Smooth muscle cell (in vitro differentiated cells): ENCODE measurements at regions not wholly inside any gene's neighbourhood (a gene's known extent, or its start where the extent isn't known, plus 50 kb on each side); places are given as distances from the start of the nearest gene placed in this dataset.
"Not testable (repeated sequence)": the region's sequence is repeated elsewhere in the genome, so short reads cannot be mapped to it uniquely, and the experiment has no call there.

Experiments used
- DNase-seq: peaks from one replicate; lab custom pipeline; 2025; ENCODE audit not compliant: unreplicated experiment; lab: John Stamatoyannopoulos, UW
- H2AFZ ChIP-seq: fragments of 200-600 bp; sonication (generic); 2 replicates; pipeline ENCODE4 v1.6.0; 2016; ENCODE audit warnings: antibody characterized with exemption, low read depth, mild to moderate bottlenecking
- H3F3A ChIP-seq: fragments of 200-600 bp; sonication (generic); 2 replicates; pipeline ENCODE4 v1.6.0; 2017; ENCODE audit warnings: antibody characterized with exemption, low read depth
- H3K27ac ChIP-seq: fragments of 200-600 bp; sonication (generic); 2 replicates; pipeline ENCODE4 v1.5.1; 2016; ENCODE audit warnings: low read depth, mild to moderate bottlenecking
- H3K27me3 ChIP-seq: fragments of 200-600 bp; sonication (generic); 2 replicates; pipeline ENCODE4 v1.6.1; 2016; ENCODE audit warnings: low read depth, mild to moderate bottlenecking
- H3K36me3 ChIP-seq: fragments of 200-600 bp; sonication (generic); 2 replicates; pipeline ENCODE4 v1.5.1; 2016; ENCODE audit warnings: low read depth
- H3K4me1 ChIP-seq: fragments of 200-600 bp; sonication (generic); 2 replicates; pipeline ENCODE4 v1.5.1; 2016; ENCODE audit warnings: low read depth
- H3K4me2 ChIP-seq: fragments of 200-600 bp; sonication (generic); 2 replicates; pipeline ENCODE4 v1.6.0; 2016; ENCODE audit warnings: mild to moderate bottlenecking
- H3K4me3 ChIP-seq: fragments of 200-600 bp; sonication (generic); 2 replicates; pipeline ENCODE4 v1.5.1; 2016; ENCODE audit warnings: mild to moderate bottlenecking
- H3K79me2 ChIP-seq: fragments of 200-600 bp; sonication (generic); 2 replicates; pipeline ENCODE4 v1.6.0; 2016; ENCODE audit warnings: low read depth, mild to moderate bottlenecking
- H3K9ac ChIP-seq: fragments of 200-600 bp; sonication (generic); 2 replicates; pipeline ENCODE4 v1.6.0; 2016; ENCODE audit warnings: low read depth
- H3K9me3 ChIP-seq: fragments of 200-600 bp; sonication (generic); replicated peaks from 2 replicates; pipeline ENCODE4 v1.5.1; 2016; ENCODE audit warnings: low read depth
- H4K20me1 ChIP-seq: fragments of 200-600 bp; sonication (generic); 2 replicates; pipeline ENCODE4 v1.6.0; 2016; ENCODE audit warnings: low read depth
- WGBS: methylation state at CpG from one replicate; pipeline ENCODE4 v1.1.7; 2016; ENCODE audit warnings: low lambda C conversion rate; 5-methylcytosine and 5-hydroxymethylcytosine counted together
- TF ChIP-seq, protein P1 (sequence below): fragments of 200-600 bp; sonication (generic); IDR thresholded peaks from 2 replicates; pipeline ENCODE4 v1.5.1; 2017; ENCODE audit warnings: borderline replicate concordance, mild to moderate bottlenecking, antibody characterized with exemption; ENCODE audit not compliant: insufficient read depth, poor library complexity, severe bottlenecking

DNA sequence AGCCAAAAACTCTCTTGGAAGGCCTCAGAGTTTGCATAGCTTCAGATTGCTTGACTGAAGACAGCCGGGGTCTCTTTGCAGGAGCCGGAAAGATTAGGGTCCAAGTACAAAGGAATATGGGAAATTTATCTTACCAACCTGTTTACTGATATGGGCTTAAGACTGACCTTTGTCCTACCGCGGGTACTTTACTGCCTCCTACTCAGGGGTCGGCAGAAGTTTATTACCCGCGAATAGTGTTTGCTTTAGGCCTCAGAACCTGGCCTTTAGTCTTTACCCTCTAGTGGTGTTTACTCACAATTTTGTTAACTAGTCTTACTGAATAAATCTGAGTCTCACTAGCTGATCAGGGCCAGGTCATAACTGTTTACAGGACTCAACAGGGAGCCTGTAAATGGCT lies 765.4 kb upstream of the SPRY2 start:
- Histone ChIP-seq H2AFZ (no peak overlapping the region), H3K36me3 (no peaks in the 10 kb centered on the region), H3K9ac (no peak overlapping the region), H3K27ac (no peak overlapping the region), H3K4me2 (no peak overlapping the region), H3K9me3 (no peaks in the 10 kb centered on the region), H3K4me3 (no peak overlapping the region), H3K27me3 (no peaks in the 10 kb centered on the region), H3K79me2 (no peaks in the 10 kb centered on the region), H3F3A (no peaks in the 10 kb centered on the region), H3K4me1 (no peaks in the 10 kb centered on the region), H4K20me1 (no peaks in the 10 kb centered on the region)
- WGBS: 84% methylated on average over 7 of the region's 7 CpGs
- DNase-seq: no peak
- TF ChIP-seq, protein P1, sequence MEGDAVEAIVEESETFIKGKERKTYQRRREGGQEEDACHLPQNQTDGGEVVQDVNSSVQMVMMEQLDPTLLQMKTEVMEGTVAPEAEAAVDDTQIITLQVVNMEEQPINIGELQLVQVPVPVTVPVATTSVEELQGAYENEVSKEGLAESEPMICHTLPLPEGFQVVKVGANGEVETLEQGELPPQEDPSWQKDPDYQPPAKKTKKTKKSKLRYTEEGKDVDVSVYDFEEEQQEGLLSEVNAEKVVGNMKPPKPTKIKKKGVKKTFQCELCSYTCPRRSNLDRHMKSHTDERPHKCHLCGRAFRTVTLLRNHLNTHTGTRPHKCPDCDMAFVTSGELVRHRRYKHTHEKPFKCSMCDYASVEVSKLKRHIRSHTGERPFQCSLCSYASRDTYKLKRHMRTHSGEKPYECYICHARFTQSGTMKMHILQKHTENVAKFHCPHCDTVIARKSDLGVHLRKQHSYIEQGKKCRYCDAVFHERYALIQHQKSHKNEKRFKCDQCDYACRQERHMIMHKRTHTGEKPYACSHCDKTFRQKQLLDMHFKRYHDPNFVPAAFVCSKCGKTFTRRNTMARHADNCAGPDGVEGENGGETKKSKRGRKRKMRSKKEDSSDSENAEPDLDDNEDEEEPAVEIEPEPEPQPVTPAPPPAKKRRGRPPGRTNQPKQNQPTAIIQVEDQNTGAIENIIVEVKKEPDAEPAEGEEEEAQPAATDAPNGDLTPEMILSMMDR: no peak

GRCh38 chr13:81104035-81104715 lies 763.2 kb upstream of the SPRY2 start:
- Histone ChIP-seq H3K36me3 (no peaks in the 10 kb centered on the region), H3K4me1 (no peaks in the 10 kb centered on the region), H3K4me2 (no peak overlapping the region), H3K4me3 (no peak overlapping the region), H3F3A (no peaks in the 10 kb centered on the region), H3K27ac (no peak overlapping the region), H3K27me3 (no peaks in the 10 kb centered on the region), H3K79me2 (no peaks in the 10 kb centered on the region), H4K20me1 (no peaks in the 10 kb centered on the region), H3K9ac (no peak overlapping the region), H2AFZ (no peak overlapping the region), H3K9me3 (no peaks in the 10 kb centered on the region)
- TF ChIP-seq, protein P1: no peak
- no peak for DNase-seq
- WGBS: 90% methylated on average over 1 of the region's 1 CpG

- H3F3A ChIP-seq, DNase-seq, H3K36me3 ChIP-seq, H3K4me1 ChIP-seq, H3K27me3 ChIP-seq, H3K79me2 ChIP-seq, H3K9ac ChIP-seq, H2AFZ ChIP-seq, H3K9me3 ChIP-seq, H4K20me1 ChIP-seq, H3K4me3 ChIP-seq, H3K27ac ChIP-seq, H3K4me2 ChIP-seq: not testable (repeated sequence)
- WGBS: 97% methylated on average over 13 of the region's 27 CpGs
Measured at GRCh38 chr13:81102066-81102465, 761.1 kb upstream of the SPRY2 start.

GRCh38 chr13:81089371-81090157 lies 748.6 kb upstream of the SPRY2 start:
- 96% methylated on average over 4 of the region's 4 CpGs for WGBS
- Histone ChIP-seq H3K79me2 (no peaks in the 10 kb centered on the region), H3K9ac (no peak overlapping the region), H3F3A (no peaks in the 10 kb centered on the region), H2AFZ (no peak overlapping the region), H3K27ac (no peak overlapping the region), H3K27me3 (no peaks in the 10 kb centered on the region), H3K36me3 (no peaks in the 10 kb centered on the region), H3K9me3 (no peaks in the 10 kb centered on the region), H3K4me1 (no peaks in the 10 kb centered on the region), H4K20me1 (no peaks in the 10 kb centered on the region), H3K4me3 (no peak overlapping the region), H3K4me2 (no peak overlapping the region)
- TF ChIP-seq, protein P1: no peak
- no peak for DNase-seq
